NCI-H446 (cell line): ENCODE measurements at regions not wholly inside any gene's neighbourhood (a gene's known extent, or its start where the extent isn't known, plus 50 kb on each side); places are given as distances from the start of the nearest gene placed in this dataset.
"Not testable (repeated sequence)": the region's sequence is repeated elsewhere in the genome, so short reads cannot be mapped to it uniquely, and the experiment has no call there.

Experiments used
- DNase-seq, 2 experiments: peaks; one replicate each; lab custom pipeline; 2025; lab: John Stamatoyannopoulos, UW

GRCh38 chr18:14460364-14460763 lies 83.0 kb downstream of the POTEC start:
- not testable (repeated sequence) for DNase-seq

- peak in 1 of 2 experiments; percentile 15 for DNase-seq
Measured at GRCh38 chr18:14459826-14460225, 83.6 kb downstream of the POTEC start.

GRCh38 chr18:14458009-14458945 lies 85.1 kb downstream of the POTEC start:
- peak in 1 of 2 experiments; percentile 6 for DNase-seq

GRCh38 chr18:14450637-14451009 lies 92.8 kb downstream of the POTEC start:
- DNase-seq = not testable (repeated sequence)

GRCh38 chr18:14449995-14450636 lies 93.3 kb downstream of the POTEC start:
- DNase-seq = not testable (repeated sequence)

- DNase-seq = not testable (repeated sequence)
Measured at GRCh38 chr18:14449062-14449461, 94.3 kb downstream of the POTEC start.

- not testable (repeated sequence) for DNase-seq
Measured at GRCh38 chr18:14447715-14448114, 95.7 kb downstream of the POTEC start.

- DNase-seq = not testable (repeated sequence)
Measured at GRCh38 chr18:14435460-14435859, 107.9 kb downstream of the POTEC start.

GRCh38 chr18:14432371-14432770 lies 111.0 kb downstream of the POTEC start:
- not testable (repeated sequence) for DNase-seq

GRCh38 chr18:14431031-14431521 lies 112.3 kb downstream of the POTEC start:
- peak in 1 of 2 experiments; percentile 7 for DNase-seq

GRCh38 chr18:14415806-14416205 lies 127.6 kb downstream of the POTEC start:
- DNase-seq = not testable (repeated sequence)

- DNase-seq = not testable (repeated sequence)
Measured at GRCh38 chr18:14415399-14415798, 128.0 kb downstream of the POTEC start.

- DNase-seq = not testable (repeated sequence)
Measured at GRCh38 chr18:14395533-14395932, 147.9 kb downstream of the POTEC start.

GRCh38 chr18:14393563-14394103 lies 149.8 kb downstream of the POTEC start:
- DNase-seq = not testable (repeated sequence)

GRCh38 chr18:14392604-14393003 lies 150.8 kb downstream of the POTEC start:
- not testable (repeated sequence) for DNase-seq

GRCh38 chr18:14384961-14385360 lies 158.4 kb downstream of the POTEC start:
- not testable (repeated sequence) for DNase-seq

GRCh38 chr18:14382666-14383065 lies 160.7 kb downstream of the POTEC start:
- not testable (repeated sequence) for DNase-seq

- DNase-seq = not testable (repeated sequence)
Measured at GRCh38 chr18:14379489-14379888, 163.9 kb downstream of the POTEC start.

- DNase-seq = not testable (repeated sequence)
Measured at GRCh38 chr18:14378376-14378775, 165.0 kb downstream of the POTEC start.

GRCh38 chr18:14361346-14361745 lies 182.1 kb downstream of the POTEC start:
- not testable (repeated sequence) for DNase-seq

- DNase-seq = not testable (repeated sequence)
Measured at GRCh38 chr18:14357553-14358297, 185.7 kb downstream of the POTEC start.

GRCh38 chr18:14342170-14342569 lies 201.2 kb downstream of the POTEC start:
- not testable (repeated sequence) for DNase-seq
